HCEC 1CT (cell line): ENCODE measurements at regions not wholly inside any gene's neighbourhood (a gene's known extent, or its start where the extent isn't known, plus 50 kb on each side); places are given as distances from the start of the nearest gene placed in this dataset.
"Not testable (repeated sequence)": the region's sequence is repeated elsewhere in the genome, so short reads cannot be mapped to it uniquely, and the experiment has no call there.

Experiments used
- DNase-seq: peaks from one replicate; pipeline ENCODE4 v3.0.0-alpha.2; 2017

DNA sequence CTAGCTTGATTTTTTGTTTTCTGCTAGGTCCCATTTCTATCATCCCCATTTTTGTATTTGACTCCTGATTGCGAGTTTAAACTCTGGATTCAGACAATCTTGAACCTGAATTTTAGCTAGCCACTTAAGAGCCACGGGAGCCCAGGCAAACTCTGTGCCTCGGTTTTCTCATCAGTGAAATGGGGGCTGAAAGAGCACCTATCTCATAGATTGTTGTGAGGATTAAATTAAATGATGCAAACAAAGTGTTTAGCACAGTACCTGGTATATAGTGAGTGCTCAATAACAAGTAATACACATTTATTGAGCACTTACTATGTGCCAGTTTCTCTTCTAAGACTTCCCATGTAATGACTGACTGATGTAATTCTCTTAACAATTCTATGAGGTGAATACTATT is 158.1 kb upstream of the POU3F1 start:
- no peak for DNase-seq

DNA sequence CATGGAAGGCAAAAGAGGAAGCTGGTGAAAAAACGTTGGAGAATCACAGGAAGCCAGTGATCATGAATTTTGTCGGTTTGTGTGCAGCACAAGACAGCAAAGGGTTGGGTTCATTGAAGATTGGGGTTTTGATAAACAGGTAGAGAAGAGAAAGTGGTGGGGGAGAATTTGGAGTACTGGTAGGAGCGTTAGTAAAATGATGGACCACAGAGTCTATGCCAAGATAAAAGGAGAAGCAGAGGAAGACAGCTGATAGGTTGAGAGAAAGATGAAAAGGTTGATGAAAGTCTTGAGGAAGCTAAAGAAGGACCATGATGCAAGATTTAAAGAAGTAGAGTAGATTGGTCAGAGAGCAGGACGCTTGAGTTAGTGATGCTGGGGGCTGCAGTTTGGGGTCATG is 156.8 kb upstream of the POU3F1 start:
- DNase-seq = no peak

DNA sequence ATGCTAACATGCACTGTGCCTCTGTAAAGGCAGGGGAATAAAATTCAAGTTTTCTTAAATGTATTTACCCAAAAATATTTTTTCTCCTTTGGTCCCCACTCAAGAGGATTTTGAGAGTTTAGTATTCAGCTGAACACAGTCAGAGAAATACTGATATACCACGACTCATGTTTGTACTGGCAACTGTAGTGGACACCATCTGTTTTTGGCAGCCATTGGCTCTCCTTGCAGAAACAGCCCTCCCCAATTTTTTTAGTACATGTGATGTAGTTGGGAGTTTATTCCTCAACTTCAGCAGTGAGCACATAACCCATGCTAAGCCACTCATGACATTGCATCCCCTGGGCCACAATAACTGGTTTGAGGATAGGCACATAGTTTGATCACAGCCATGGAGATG is 154.8 kb upstream of the POU3F1 start:
- DNase-seq = no peak

DNA sequence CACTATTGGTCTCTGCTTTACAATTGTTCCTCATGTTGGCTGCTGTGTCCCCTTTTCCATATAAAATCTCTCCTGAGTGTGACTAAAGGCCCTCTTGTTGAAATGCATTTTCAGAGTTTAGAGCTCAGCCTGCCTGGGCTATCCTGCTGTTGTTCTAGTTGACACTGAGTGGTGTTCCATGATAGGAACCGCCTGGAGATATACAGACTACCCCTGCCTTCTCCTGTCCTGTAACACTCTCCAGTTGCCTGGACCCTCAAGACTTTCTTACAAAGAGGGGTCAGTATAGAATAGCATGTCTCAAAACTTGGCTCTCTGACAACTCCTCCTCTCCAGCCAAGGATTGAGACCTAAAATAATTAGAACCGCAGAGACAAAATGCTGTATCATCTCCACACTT is 152.0 kb upstream of the POU3F1 start:
- DNase-seq = no peak

DNA sequence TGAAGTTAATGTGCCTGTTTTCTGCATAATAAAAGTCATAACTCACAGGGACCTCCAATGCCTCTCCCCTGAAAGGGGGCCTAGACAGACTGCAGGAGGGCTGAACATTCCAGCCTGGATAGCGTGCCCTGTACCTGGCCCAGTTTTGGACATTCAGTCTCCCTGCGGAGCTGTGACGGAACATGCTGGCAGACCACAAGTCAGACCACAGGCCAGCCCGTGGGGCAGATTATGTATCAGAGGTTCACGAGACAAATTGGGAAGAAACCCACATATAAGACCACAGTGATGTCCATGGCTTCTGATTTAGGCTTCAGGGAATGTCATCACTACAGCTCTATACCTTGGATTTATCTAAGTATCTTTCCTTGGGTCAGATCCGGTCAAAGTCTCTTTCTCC is 151.5 kb upstream of the POU3F1 start:
- no peak for DNase-seq

DNA sequence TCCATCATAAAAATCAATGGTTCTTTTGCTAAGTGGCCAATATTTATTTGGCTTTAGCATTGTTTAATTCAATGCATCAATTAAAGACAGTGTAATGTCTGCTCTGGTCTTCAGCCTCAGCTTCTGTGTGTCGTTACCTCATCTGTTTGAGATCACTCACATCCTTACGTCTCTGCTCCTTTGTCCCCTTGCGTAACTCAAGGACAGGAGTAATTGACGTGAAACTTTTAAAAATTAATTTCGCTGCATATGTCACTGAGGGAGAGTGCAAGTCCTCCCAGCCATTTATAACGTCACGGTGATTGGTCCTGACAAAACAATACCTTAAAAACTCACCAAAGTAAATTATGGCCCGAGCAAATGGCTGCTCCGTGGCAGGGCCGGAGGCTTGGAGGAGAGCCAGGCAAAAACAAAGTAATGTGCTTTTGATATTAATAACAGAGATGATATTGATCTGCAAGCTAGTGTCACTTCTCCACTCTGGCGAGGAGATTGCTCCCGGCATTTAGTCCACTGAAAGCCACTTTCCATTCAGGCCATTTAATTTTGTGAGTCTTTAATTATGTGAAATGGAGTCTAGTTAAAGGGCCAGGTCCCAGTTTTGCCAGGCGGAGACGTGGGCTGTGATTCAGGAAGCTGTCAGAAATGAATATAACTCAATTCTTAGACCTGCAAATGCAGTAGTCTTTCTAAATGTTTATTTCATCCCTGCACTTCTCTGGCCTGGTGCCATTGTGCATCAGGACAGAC is 150.9 kb upstream of the POU3F1 start:
- no peak for DNase-seq

DNA sequence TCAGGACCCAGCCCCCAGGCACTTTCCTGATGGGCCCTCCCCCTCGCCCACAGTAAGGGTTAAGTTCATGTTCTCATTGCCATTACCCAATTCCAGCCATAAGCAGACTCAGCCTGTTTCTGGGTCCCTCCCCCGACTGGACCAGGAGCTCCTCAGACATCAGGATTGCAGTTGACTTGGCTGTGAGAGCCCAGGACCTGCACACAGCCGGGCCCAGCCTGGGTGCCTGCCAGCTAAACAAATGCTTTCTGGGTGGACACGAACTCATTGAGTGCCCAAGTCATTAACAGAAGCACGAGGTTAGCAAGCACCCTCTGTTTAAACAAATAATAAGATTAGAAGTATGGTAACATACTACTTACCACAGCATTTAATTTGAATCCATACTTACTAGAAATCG is 147.9 kb upstream of the POU3F1 start:
- DNase-seq = no peak

DNA sequence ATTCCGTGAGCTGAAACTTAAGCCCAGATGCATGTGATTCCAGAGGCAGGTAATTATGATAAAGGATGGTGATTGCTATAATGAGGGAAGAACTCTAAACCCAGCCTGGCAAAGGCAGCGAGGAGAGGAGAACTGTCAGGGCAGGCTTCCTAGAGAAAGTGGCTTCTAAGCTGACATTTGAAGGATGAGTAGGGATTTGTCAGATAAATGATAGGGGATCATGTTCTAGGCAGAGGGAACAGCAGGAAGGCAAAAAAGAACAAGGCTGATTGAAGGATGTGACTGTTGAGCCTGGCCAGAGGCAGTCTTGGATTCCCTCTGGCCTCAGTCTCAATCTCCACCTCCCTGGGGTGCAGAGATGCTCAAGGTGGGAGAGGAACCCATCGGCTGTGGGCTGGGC is 146.4 kb upstream of the POU3F1 start:
- no peak for DNase-seq

DNA sequence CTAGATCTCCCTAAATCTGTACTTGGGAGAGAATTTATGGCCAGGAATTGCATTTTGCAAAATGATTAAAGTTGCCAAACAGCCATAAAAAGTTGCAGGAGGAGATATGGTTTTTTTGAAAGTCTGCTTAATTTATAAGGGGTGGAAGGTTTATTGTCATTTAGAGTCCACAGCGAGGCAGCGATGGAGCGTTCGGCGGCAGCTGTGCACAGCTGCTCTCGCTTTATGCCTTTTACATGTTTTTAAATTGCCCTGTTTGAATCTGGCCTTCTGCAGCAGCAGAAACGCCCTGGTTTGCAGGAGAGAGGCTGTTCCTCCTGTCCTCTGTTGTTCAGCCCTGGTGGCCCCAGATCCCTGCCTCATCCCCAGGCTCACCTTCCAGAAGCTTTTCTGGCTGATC is 144.9 kb upstream of the POU3F1 start:
- DNase-seq = no peak

DNA sequence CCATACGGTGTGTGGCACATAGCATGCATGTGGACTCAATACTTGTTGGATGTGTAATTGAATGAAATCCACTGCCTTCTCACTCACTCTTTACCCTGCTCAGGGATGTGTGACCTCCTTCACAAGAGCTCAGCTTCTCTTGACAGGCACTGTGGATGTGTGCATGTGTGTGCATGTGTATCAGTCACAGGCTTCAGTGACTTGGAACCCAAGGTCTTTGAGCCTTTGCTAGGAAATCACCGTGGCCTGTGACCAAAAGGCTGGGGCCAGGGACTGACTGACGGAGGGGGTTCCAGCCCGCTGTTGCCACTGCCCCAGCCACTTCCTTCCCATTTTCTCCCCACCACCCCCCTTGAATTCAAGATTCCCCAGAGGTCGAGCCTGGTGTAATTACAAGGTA is 144.4 kb upstream of the POU3F1 start:
- no peak for DNase-seq

DNA sequence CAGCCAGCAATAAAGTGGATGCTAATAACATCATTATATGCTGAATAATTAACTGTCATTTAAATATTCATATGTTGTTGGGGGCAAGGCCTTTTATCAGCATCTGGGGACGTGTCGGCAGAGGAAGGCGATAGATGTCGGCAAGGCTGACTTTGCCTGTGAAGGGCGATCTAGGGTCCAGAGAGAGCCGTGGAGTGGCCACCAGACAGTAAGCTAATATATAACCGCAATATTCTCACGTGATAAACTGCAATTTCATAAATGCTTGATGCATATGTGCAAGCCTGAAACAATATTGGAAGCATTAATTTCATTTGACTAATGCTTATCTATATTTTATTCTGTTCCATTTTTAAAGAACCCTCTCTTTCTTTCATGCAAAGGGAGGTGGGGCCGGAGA is 141.0 kb upstream of the POU3F1 start:
- no peak for DNase-seq

DNA sequence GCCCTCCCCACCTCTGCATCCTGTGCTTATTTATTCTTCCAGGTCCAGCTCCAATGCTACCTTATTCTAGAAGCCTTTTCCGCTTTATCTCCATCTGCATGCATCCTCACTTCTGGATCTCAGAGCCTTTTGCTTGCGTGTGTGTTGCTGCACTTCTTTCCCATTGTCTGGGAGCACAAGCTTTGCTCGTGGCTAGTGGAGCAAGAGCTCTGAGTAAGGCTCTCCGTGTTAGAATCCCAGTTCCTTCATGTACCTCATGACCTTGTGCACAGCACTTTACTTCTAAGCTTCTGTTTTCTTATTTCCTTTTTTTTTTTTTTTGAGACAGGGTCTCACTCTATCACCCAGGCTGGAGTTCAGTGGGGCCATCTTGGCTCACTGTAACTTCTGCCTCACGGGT is 140.0 kb upstream of the POU3F1 start:
- no peak for DNase-seq

DNA sequence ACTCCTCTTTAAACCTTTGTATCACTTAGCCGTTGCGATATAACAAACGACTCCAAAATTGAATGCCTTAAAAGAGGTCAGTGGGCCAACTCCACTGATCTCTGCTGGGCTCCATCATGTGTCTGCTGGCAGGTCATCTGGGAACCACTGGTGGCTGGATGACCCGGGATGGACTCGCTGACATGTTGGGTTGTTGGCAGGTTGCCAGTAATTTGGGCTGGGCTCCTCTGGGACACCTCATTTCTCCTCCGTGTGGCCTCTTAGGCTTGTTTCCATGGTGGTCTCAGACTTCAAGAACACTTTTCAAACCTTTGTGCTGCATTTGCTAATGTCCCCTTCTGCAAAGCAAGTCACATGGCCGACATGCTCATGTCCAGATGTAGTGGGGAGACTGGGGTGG is 139.3 kb upstream of the POU3F1 start:
- DNase-seq = no peak

DNA sequence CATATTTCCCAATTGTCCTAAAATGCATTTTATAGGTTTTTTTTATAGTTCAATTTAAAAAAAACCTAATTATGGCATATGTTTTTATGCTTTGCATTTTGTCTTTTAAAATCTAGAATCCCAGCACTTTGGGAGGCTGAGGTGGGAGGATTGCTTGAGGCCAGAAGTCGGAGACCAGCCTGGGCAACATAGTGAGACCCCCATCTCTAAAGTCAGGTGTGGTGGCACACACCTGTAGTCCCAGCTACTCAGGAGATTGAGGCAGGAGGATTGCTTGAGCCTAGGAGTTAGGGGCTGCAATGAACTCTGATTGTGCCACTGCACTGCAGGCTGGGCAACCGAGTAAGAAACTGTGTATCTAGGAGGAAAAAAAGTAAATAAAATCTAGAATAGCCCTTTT is 137.2 kb upstream of the POU3F1 start:
- DNase-seq = no peak

DNA sequence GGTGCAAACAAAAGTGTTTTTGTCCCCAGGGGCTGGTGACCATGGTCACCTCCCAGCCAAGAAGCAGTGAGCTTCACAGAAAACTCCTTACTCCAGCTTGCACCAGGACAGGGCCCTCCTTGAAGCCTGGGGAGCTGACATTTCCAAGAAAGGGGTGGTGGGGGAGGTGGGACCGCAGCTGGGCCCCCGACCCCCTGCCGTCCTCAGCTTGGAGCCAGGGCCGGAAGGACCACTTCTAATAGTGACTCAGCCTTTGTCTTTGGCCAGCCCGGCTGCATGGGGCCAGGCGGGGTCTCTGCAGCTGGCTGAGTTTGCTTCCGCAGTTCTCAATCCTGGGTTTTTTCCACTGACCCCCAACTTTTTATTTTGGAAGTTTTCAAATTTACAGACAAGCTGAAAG is 136.5 kb upstream of the POU3F1 start:
- DNase-seq = no peak

DNA sequence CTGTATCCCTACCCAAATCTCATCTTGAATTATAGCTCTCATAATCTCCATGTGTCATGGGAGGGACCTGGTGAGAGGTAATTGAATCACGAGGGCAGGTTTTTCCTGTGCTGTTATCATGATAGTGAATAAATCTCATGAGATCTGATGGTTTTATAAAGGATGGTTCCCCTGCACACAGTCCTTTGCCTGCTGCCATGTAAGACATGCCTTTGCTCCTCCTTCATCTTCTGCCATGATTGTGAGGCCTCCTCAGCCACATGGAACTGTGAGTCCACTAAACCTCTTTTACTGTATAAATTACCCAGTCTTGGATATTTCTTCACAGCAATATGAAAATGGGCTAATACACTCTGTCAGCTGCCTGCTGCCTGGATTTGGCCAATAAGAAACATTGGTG is 133.8 kb upstream of the POU3F1 start:
- DNase-seq = not testable (repeated sequence)

DNA sequence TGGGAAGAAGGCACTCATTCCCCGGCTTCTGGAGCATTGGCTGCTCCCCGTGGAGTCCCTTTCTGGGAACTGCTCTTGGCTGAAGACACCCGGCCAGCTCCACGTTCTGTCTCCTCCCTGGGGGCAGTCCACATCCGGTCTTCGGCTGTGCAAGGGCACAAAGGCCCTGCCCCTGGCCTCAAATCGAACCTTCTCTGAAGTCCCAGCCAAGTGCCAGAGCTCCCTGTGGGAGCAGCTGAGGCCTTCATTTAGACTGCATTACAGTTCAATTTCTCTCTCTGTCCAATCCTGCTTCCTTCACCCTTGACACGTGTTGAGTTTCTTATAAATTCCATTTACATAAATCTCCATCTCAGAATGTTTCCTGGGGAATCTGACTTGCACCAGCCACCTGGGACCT is 132.9 kb upstream of the POU3F1 start:
- DNase-seq = no peak

DNA sequence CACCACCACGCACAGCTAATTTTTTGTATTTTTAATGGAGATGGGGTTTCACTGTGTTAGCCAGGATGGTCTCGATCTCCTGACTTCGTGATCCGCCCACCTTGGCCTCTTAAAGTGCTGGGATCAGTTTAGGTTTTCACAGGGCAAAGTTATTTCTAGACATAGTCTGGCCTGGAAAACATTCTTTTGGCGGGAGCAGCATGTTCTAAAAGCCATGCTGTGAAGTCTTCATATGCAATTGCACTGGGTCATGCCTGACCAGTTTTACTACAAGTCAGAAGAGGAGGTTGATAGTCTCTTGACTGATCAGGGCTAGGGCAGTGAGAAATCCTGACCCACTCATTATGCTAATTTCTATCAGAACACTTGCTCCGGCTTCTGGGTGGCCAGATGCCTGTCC is 131.6 kb upstream of the POU3F1 start:
- DNase-seq = no peak

DNA sequence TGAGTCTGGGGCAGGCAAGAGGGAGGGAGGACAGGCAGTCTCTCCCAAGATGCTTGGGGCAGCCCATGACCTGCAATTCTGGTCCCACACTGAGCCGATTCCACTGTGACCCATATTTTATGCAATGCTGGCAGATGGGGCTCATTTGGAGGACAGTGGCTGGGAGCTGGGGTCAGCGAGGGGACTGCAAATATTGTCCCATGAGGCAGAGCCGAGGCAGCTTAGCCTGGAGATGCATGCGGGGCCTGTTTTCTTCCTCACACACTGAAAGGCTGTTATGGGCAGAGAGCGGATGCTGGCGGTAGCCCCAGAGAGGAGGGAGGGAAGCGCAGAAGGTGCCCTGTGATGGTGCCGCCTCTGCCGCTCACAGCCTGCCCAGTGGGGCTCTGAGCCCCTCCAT is 128.5 kb upstream of the POU3F1 start:
- no peak for DNase-seq

DNA sequence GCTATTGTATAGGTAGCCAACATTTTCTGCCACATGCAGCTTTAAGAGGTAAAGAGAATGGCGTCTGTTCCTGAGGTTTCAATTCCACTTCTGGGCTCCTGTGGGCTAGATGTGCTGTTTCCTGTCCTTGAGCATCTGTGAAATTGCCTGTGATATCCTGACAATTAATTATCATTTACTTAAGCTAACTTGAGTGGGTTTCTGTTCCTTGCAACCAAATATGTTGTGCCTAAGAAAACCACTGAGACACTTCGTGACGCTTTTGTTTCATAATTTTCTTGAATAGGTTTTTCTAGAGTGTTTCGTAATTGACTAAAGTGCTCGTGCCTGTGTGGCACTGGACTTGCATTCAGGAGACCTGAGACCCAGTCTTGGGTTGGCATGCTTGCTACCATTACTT is 127.3 kb upstream of the POU3F1 start:
- DNase-seq = no peak

DNA sequence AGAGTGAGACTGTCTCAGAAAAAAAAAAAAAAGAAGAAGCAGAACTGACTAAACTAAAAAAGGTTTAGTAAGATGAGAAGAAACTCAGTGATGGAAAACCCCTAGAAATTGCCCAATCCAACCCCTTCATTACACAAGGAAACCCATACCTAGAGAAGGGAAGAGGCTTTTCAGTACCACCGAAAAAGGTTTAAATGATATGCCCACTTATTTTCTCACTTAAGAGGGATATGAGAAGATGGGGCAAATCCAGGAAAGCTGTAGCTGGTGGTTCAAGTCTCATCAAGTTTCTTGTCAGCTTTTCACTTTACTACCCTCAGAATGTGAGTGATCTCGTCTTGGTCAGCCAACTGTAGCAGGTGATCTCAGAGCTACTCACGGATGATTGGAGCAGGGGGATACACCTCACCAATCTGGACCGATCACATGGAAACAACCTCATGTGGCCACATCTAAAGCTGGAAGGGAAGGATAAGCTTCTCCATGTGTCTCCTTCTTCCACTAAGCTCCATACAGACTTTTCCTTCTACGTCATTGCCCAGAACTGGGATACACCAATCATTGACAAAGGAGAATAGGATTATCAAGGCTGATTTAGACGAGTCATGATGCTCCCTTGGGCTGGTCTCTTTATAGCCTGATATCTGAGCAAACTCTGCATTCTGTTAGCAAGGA is 126.7 kb upstream of the POU3F1 start:
- DNase-seq = no peak

DNA sequence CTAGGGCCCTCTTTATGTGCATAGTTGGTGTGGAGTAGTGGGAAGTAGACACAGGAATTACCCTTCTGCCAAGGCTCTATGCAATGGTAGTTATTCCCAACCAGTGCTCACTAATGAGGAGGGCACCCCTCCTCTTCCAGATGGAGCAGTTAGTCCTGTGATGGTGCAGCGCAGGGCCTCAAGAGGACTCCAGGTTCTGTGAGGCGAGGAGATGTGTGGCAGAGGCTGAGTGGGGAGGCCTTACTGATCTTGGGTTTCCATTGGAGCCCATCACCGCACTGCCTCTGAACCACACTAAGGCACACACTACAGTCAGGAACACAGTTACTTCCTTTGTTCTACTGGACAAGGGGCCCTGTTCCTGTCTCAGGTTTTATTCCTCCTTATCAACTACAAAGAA is 122.5 kb upstream of the POU3F1 start:
- DNase-seq = no peak

DNA sequence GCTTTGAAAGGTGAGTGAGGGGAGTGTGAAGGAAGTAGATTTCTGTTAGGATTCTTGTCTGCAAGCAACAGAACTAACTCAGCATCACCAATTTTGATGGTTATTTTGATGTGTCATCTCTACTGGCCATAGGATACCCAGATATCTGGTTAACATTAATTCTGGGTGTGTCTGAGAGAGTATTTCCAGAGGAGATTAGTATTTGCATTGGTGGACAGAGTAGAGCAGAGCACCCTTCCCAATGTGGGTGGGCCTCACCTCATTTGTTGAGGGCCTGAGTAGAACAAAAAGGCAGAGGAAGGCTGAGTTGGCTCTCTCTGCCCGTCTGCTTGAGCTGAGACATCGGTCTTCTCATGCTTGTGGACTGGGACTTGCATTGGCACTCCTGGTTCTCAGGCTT is 121.8 kb upstream of the POU3F1 start:
- no peak for DNase-seq

DNA sequence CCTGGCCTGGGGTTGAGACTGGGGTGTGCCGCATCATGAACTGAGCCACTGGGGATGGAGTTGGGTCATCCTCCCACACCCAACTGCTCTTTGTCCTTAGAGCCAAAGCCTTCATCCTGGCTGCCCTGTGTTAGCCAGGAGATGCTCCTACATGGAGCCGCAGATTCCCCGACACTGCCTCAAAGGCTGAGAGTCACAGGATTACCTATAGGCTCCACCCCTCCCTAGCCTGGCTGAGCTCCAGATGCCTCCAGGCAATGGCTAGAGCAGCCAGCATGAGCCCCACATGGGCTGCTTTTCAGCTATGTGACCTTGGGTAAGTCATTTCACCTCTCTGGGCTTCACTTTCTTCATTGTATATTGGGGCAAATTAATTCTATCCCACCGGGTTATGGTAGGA is 119.9 kb upstream of the POU3F1 start:
- DNase-seq = no peak
